HG03280 (cell line): ENCODE measurements at regions not wholly inside any gene's neighbourhood (a gene's known extent, or its start where the extent isn't known, plus 50 kb on each side); places are given as distances from the start of the nearest gene placed in this dataset.

Source experiments
- ATAC-seq: cut with Tn5 transposase; IDR thresholded peaks from one replicate; pipeline ENCODE4 v1.9.1; 2021; ENCODE audit warnings: mild to moderate bottlenecking, moderate library complexity; ENCODE audit not compliant: unreplicated experiment

GRCh38 chrX:39519030-39519488 is 578.7 kb downstream of the BCOR start:
- ATAC-seq, result no peak

GRCh38 chrX:39519566-39520301 is 578.0 kb downstream of the BCOR start:
- no peak for ATAC-seq

- ATAC-seq, result no peak
Measured at GRCh38 chrX:39525758-39526157, 572.0 kb downstream of the BCOR start.

- no peak for ATAC-seq
Measured at GRCh38 chrX:39527025-39527424, 570.7 kb downstream of the BCOR start.

- no peak for ATAC-seq
Measured at GRCh38 chrX:39528161-39528916, 569.4 kb downstream of the BCOR start.

GRCh38 chrX:39532761-39533160 is 565.0 kb downstream of the BCOR start:
- ATAC-seq, result no peak

GRCh38 chrX:39534949-39535348 is 562.8 kb downstream of the BCOR start:
- ATAC-seq, result no peak

- ATAC-seq, result no peak
Measured at GRCh38 chrX:39536211-39536610, 561.5 kb downstream of the BCOR start.

GRCh38 chrX:39541881-39542280 is 555.9 kb downstream of the BCOR start:
- no peak for ATAC-seq

- ATAC-seq, result no peak
Measured at GRCh38 chrX:39542316-39542715, 555.4 kb downstream of the BCOR start.

- no peak for ATAC-seq
Measured at GRCh38 chrX:39550795-39551361, 546.9 kb downstream of the BCOR start.

GRCh38 chrX:39551762-39552161 is 546.0 kb downstream of the BCOR start:
- no peak for ATAC-seq

- ATAC-seq, result no peak
Measured at GRCh38 chrX:39555431-39555830, 542.3 kb downstream of the BCOR start.

GRCh38 chrX:39556056-39556455 is 541.7 kb downstream of the BCOR start:
- ATAC-seq, result no peak

- ATAC-seq, result no peak
Measured at GRCh38 chrX:39559229-39559628, 538.5 kb downstream of the BCOR start.

- ATAC-seq, result no peak
Measured at GRCh38 chrX:39560271-39560670, 537.5 kb downstream of the BCOR start.

GRCh38 chrX:39563178-39563577 is 534.6 kb downstream of the BCOR start:
- no peak for ATAC-seq

- ATAC-seq, result no peak
Measured at GRCh38 chrX:39564751-39565150, 533.0 kb downstream of the BCOR start.

- no peak for ATAC-seq
Measured at GRCh38 chrX:39574178-39574577, 523.6 kb downstream of the BCOR start.

- ATAC-seq, result no peak
Measured at GRCh38 chrX:39576041-39576872, 521.5 kb downstream of the BCOR start.
